ENCODE measurements at regions not wholly inside any gene's neighbourhood (a gene's known extent, or its start where the extent isn't known, plus 50 kb on each side); places are given as distances from the start of the nearest gene placed in this dataset.
A peak's percentile ranks its signal among the peaks of the same experiment; 100 is the strongest.
"Not testable (repeated sequence)": the region's sequence is repeated elsewhere in the genome, so short reads cannot be mapped to it uniquely, and the experiment has no call there.

- peak; percentile 45 for DNase-seq (ENCODE audit: low read depth)
- TF ChIP-seq CTCF (IDR thresholded peaks at IDR 0.05; ENCODE audit: low read depth, low read length, missing control alignments): peak; percentile 27
- H3K4me3 ChIP-seq (ENCODE audit: low read depth, low read length): peak overlapping the region; percentile 20; the same call in 1 of the 2 replicates
Measured at GRCh38 chr9:96150324-96151227, 151.4 kb downstream of the HSD17B3 start.

GRCh38 chr9:96149533-96150280, 152.3 kb downstream of the HSD17B3 start:
- H3K4me3 ChIP-seq (ENCODE audit: low read depth, low read length): no peak overlapping the region
- no peak for DNase-seq (ENCODE audit: low read depth)
- no peak for TF ChIP-seq CTCF (IDR thresholded peaks at IDR 0.05; ENCODE audit: low read depth, low read length, missing control alignments)

- no peak overlapping the region for H3K4me3 ChIP-seq (ENCODE audit: low read depth, low read length)
- TF ChIP-seq CTCF (IDR thresholded peaks at IDR 0.05; ENCODE audit: low read depth, low read length, missing control alignments): no peak
Measured at GRCh38 chr9:96148634-96149532, 153.1 kb downstream of the HSD17B3 start.

GRCh38 chr9:96147029-96147428, 154.9 kb downstream of the HSD17B3 start:
- not testable (repeated sequence) for H3K4me3 ChIP-seq (ENCODE audit: low read depth, low read length); DNase-seq (ENCODE audit: low read depth)

More at GRCh38 chr9:96148634-96149532, 153.1 kb downstream of the HSD17B3 start:
- no peak for DNase-seq (ENCODE audit: low read depth)

- no peak for TF ChIP-seq CTCF (IDR thresholded peaks at IDR 0.05; ENCODE audit: low read depth, low read length, missing control alignments)
- no peak for DNase-seq (ENCODE audit: low read depth)
- H3K4me3 ChIP-seq (ENCODE audit: low read depth, low read length): no peak overlapping the region
Measured at GRCh38 chr9:96141666-96142065, 160.3 kb downstream of the HSD17B3 start.

GRCh38 chr9:96141128-96141474, 160.9 kb downstream of the HSD17B3 start:
- DNase-seq (ENCODE audit: low read depth): no peak
- TF ChIP-seq CTCF (IDR thresholded peaks at IDR 0.05; ENCODE audit: low read depth, low read length, missing control alignments): no peak

More at GRCh38 chr9:96141128-96141474, 160.9 kb downstream of the HSD17B3 start:
- H3K4me3 ChIP-seq (ENCODE audit: low read depth, low read length): no peak overlapping the region
